A549 (cell line): ENCODE measurements at regions not wholly inside any gene's neighbourhood (a gene's known extent, or its start where the extent isn't known, plus 50 kb on each side); places are given as distances from the start of the nearest gene placed in this dataset.

Experiments used
- ATAC-seq, 2 experiments: fragments of 200-7000 bp in 1 of 2; fragments of >200 bp in 1 of 2; cut with Nextera tagmentation in 1 of 2; cut with Tn5 transposase in 1 of 2; 3 replicates each; pipeline versions ENCODE4 v1.8.0 to v1.9.1; 2018 to 2020; ENCODE audit warnings: mild to moderate bottlenecking in 1 of 2, moderate library complexity in 1 of 2
- CTCF ChIA-PET: fragments of 300-600 bp; sonication (Branson Sonifier 250); formaldehyde crosslinking; extraction: SDS; loops from one replicate; lab custom pipeline; 2021; ENCODE audit warnings: antibody characterized with exemption, inconsistent platforms; lab: Yijun Ruan, JAX
- POLR2A ChIA-PET: fragments of 350-600 bp; formaldehyde crosslinking; extraction: SDS; loops from one replicate; lab custom pipeline; 2021; ENCODE audit warnings: antibody characterized with exemption, inconsistent platforms; lab: Yijun Ruan, JAX
- DNase-seq, 2 experiments: peaks; one replicate each; pipeline versions ENCODE4 v3.0.0 to v3.0.0-alpha.2; 2011 to 2016; ENCODE audit warnings: low read depth in 1 of 2, low spot score in 1 of 2
- FAIRE-seq: peaks from 2 replicates; lab custom pipeline; 2011; peaks lifted over from hg19 to GRCh38; lab: Jason Lieb, UNC
- H3K27ac ChIP-seq, 2 experiments: fragments of >200 bp; sonication (Bioruptor Twin); formaldehyde crosslinking; 3 replicates each; pipeline ENCODE4 v1.5.1; 2016 to 2017
- H3K4me1 ChIP-seq: fragments of >200 bp; sonication (Bioruptor Twin); formaldehyde crosslinking; 3 replicates; pipeline ENCODE4 v1.6.1; 2016
- H3K4me2 ChIP-seq: fragments of >200 bp; sonication (Bioruptor Twin); formaldehyde crosslinking; 3 replicates; pipeline ENCODE4 v1.6.1; 2016
- H3K4me3 ChIP-seq: fragments of >200 bp; sonication (Bioruptor Twin); formaldehyde crosslinking; 3 replicates; pipeline ENCODE4 v1.5.1; 2016
- H3K9me3 ChIP-seq: fragments of >200 bp; sonication (Bioruptor Twin); formaldehyde crosslinking; 3 replicates; pipeline ENCODE4 v1.6.1; 2016
- CBX2 ChIP-seq: fragments of 200-600 bp; sonication (generic); IDR thresholded peaks from 2 replicates; pipeline ENCODE4 v1.6.1; 2016; ENCODE audit warnings: low read depth, mild to moderate bottlenecking, borderline replicate concordance
- CEBPB ChIP-seq, 2 experiments: fragments of >200 bp in 1 of 2; sonication (Bioruptor Twin) in 1 of 2; formaldehyde crosslinking in 1 of 2; IDR thresholded peaks; 2 replicates each; pipeline ENCODE4 v1.6.1; 2012 to 2016
- CHD2 ChIP-seq: fragments of 150-350 bp; IDR thresholded peaks from 2 replicates; pipeline ENCODE4 v1.6.1; 2014; ENCODE audit warnings: low read length; ENCODE audit not compliant: partially characterized antibody
- EHF ChIP-seq: fragments of 250-450 bp; sonication (Bioruptor Pico); IDR thresholded peaks from 2 replicates; pipeline ENCODE4 v1.5.0; 2020; ENCODE audit warnings: mild to moderate bottlenecking
- EHMT2 ChIP-seq: fragments of 200-600 bp; sonication (generic); IDR thresholded peaks from 2 replicates; pipeline ENCODE4 v1.6.1; 2016; ENCODE audit warnings: antibody characterized with exemption, low read depth, mild to moderate bottlenecking, moderate library complexity
- EP300 ChIP-seq, 2 experiments: fragments of >200 bp; sonication (Bioruptor Twin); formaldehyde crosslinking; IDR thresholded peaks; 2 replicates in 1 of 2; 3 replicates in 1 of 2; pipeline ENCODE4 v1.6.1; 2016 to 2017
- FOSL2 ChIP-seq, 2 experiments: fragments of 450-650 bp in 1 of 2; fragments of >200 bp in 1 of 2; sonication (Bioruptor Twin) in 1 of 2; formaldehyde crosslinking; IDR thresholded peaks; 2 replicates each; pipeline versions ENCODE4 v1.5.0 to v1.6.1; 2016 to 2020; ENCODE audit warnings: mild to moderate bottlenecking in 1 of 2, moderate library complexity in 1 of 2
- GATA3 ChIP-seq: IDR thresholded peaks from 2 replicates; pipeline ENCODE4 v1.6.1; 2012; ENCODE audit warnings: borderline replicate concordance
- HDAC2 ChIP-seq: fragments of 200-600 bp; sonication (generic); IDR thresholded peaks from 2 replicates; pipeline ENCODE4 v1.6.1; 2016
- HOXA7 ChIP-seq: fragments of 250-450 bp; sonication (Bioruptor Pico); IDR thresholded peaks from 2 replicates; pipeline ENCODE4 v1.5.0; 2020; ENCODE audit warnings: mild to moderate bottlenecking, moderate library complexity
- HOXB13 ChIP-seq: fragments of 250-450 bp; sonication (Bioruptor Pico); IDR thresholded peaks from 2 replicates; pipeline ENCODE4 v1.5.0; 2020; ENCODE audit warnings: low read depth, mild to moderate bottlenecking, moderate library complexity
- JUN ChIP-seq, 2 experiments: fragments of >200 bp; sonication (Bioruptor Twin); formaldehyde crosslinking; IDR thresholded peaks; 2 replicates in 1 of 2; 3 replicates in 1 of 2; pipeline ENCODE4 v1.6.1; 2016 to 2017
- MAZ ChIP-seq: fragments of 150-350 bp; IDR thresholded peaks from 2 replicates; pipeline ENCODE4 v1.6.1; 2014; ENCODE audit warnings: antibody characterized with exemption, low read depth, low read length, borderline replicate concordance
- NR3C1 ChIP-seq: fragments of >200 bp; sonication (Bioruptor Twin); formaldehyde crosslinking; IDR thresholded peaks from 3 replicates; pipeline ENCODE4 v1.6.1; 2017
- PHF8 ChIP-seq: fragments of 200-600 bp; sonication (generic); IDR thresholded peaks from 2 replicates; pipeline ENCODE4 v1.6.1; 2016; ENCODE audit warnings: low read depth, mild to moderate bottlenecking, antibody characterized with exemption, moderate library complexity, borderline replicate concordance
- POLR2A ChIP-seq: IDR thresholded peaks from 2 replicates; pipeline ENCODE4 v1.6.1; 2012; ENCODE audit warnings: mild to moderate bottlenecking, low read length
- RAD21 ChIP-seq, 2 experiments: fragments of >200 bp in 1 of 2; sonication (Bioruptor Twin) in 1 of 2; formaldehyde crosslinking in 1 of 2; IDR thresholded peaks in 1 of 2; conservative IDR thresholded peaks in 1 of 2; 2 replicates in 1 of 2; 3 replicates in 1 of 2; pipeline ENCODE4 v1.6.1; 2012 to 2018; ENCODE audit warnings: inconsistent platforms in 1 of 2
- RARB ChIP-seq: fragments of 250-450 bp; sonication (Bioruptor Pico); IDR thresholded peaks from 2 replicates; pipeline ENCODE4 v1.8.0; 2021; ENCODE audit warnings: mild to moderate bottlenecking, moderate library complexity
- SMC3 ChIP-seq: fragments of >200 bp; sonication (Bioruptor Twin); formaldehyde crosslinking; IDR thresholded peaks from 3 replicates; pipeline ENCODE4 v1.6.1; 2018; ENCODE audit warnings: inconsistent platforms
- SREBF2 ChIP-seq: fragments of 450-650 bp; IDR thresholded peaks from 2 replicates; pipeline ENCODE4 v1.6.1; 2014; ENCODE audit warnings: mild to moderate bottlenecking, moderate library complexity
- TFCP2L1 ChIP-seq: fragments of 250-450 bp; sonication (Bioruptor Pico); IDR thresholded peaks from 2 replicates; pipeline ENCODE4 v1.5.0; 2021; ENCODE audit warnings: mild to moderate bottlenecking
- TP53 ChIP-seq: fragments of 250-450 bp; sonication (Bioruptor Pico); IDR thresholded peaks from 2 replicates; pipeline ENCODE4 v1.5.0; 2021; ENCODE audit warnings: mild to moderate bottlenecking, moderate library complexity
- ZC3H11A ChIP-seq: fragments of 450-650 bp; IDR thresholded peaks from 2 replicates; pipeline ENCODE4 v1.6.1; 2014; ENCODE audit warnings: antibody characterized with exemption, mild to moderate bottlenecking
- ZFP36 ChIP-seq: fragments of 450-650 bp; IDR thresholded peaks from 2 replicates; pipeline ENCODE4 v1.6.1; 2014; ENCODE audit warnings: borderline replicate concordance; ENCODE audit not compliant: partially characterized antibody
- ZSCAN20 ChIP-seq: fragments of 250-450 bp; sonication (Bioruptor Pico); IDR thresholded peaks from 2 replicates; pipeline ENCODE4 v1.8.0; 2022; ENCODE audit warnings: mild to moderate bottlenecking, moderate library complexity
- WGBS: methylation state at CpG from one replicate; pipeline ENCODE4 v1.1.6; 2017; ENCODE audit errors: missing lambda C conversion rate; 5-methylcytosine and 5-hydroxymethylcytosine counted together
- TF ChIP-seq, protein P1 (sequence below): fragments of 450-650 bp; IDR thresholded peaks from 2 replicates; pipeline ENCODE4 v1.6.1; 2014; ENCODE audit warnings: antibody characterized with exemption
- TF ChIP-seq, protein P2 (sequence below): fragments of 250-450 bp; sonication (Bioruptor Pico); IDR thresholded peaks from 2 replicates; pipeline ENCODE4 v1.5.0; 2020; ENCODE audit warnings: low read depth, mild to moderate bottlenecking, moderate library complexity
- TF ChIP-seq, protein P3 (sequence below): IDR thresholded peaks from 2 replicates; pipeline ENCODE4 v1.6.1; 2012

DNA sequence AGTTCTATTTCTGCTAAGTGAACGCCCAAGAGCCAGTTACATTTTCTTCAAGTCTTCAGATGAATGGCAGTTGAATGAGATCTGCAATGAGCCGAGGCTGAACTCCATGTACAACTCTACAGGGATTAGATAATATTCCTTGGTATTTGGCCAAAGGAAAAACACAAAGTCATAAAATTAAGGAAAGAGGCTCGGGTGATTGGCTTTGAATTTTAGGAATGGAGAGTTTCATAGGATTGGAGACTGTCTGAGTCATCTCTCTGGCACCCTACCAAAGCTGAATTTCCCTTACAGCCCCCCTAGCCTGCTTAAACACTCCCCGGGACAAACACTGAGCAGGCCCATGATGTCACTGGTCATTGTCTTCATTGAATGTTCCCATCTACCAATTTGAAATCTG lies 188.0 kb upstream of the C1QTNF7 start:
- no peaks in the 10 kb centered on the region for H3K9me3 ChIP-seq
- DNase-seq, result no peak
- H3K4me2 ChIP-seq, result no peak overlapping the region
- no peak overlapping the region for H3K4me3 ChIP-seq
- no peak for ATAC-seq
- ChIA-PET CTCF (interaction anchor here (5.5 kb wide), 1 partner anchor 217 kb away, joined by 56 read pairs; no protein-coding TSS in a partner anchor), POLR2A (no interaction called here)
- TF ChIP-seq NR3C1 (no peak), HOXB13 (CRISPR knock-in tag) (no peak), CBX2 (no peak), JUN (IDR thresholded peaks at IDR 0.05) (no peak), MAZ (no peak), SREBF2 (no peak), HDAC2 (no peak), CHD2 (no peak), ZC3H11A (no peak)
- TF ChIP-seq, protein P1, sequence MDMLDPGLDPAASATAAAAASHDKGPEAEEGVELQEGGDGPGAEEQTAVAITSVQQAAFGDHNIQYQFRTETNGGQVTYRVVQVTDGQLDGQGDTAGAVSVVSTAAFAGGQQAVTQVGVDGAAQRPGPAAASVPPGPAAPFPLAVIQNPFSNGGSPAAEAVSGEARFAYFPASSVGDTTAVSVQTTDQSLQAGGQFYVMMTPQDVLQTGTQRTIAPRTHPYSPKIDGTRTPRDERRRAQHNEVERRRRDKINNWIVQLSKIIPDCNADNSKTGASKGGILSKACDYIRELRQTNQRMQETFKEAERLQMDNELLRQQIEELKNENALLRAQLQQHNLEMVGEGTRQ, result no peak
- TF ChIP-seq, protein P2, sequence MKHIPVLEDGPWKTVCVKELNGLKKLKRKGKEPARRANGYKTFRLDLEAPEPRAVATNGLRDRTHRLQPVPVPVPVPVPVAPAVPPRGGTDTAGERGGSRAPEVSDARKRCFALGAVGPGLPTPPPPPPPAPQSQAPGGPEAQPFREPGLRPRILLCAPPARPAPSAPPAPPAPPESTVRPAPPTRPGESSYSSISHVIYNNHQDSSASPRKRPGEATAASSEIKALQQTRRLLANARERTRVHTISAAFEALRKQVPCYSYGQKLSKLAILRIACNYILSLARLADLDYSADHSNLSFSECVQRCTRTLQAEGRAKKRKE (CRISPR knock-in tag), result no peak
- TF ChIP-seq, protein P3, sequence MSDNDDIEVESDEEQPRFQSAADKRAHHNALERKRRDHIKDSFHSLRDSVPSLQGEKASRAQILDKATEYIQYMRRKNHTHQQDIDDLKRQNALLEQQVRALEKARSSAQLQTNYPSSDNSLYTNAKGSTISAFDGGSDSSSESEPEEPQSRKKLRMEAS, result no peak
- TF ChIP-seq, all 56 proteins: peak for 0
- WGBS, result 46% methylated on average over 4 of the region's 4 CpGs
- H3K27ac ChIP-seq, result no peak overlapping the region
- FAIRE-seq, result no peak
- H3K4me1 ChIP-seq, result no peaks in the 10 kb centered on the region

DNA sequence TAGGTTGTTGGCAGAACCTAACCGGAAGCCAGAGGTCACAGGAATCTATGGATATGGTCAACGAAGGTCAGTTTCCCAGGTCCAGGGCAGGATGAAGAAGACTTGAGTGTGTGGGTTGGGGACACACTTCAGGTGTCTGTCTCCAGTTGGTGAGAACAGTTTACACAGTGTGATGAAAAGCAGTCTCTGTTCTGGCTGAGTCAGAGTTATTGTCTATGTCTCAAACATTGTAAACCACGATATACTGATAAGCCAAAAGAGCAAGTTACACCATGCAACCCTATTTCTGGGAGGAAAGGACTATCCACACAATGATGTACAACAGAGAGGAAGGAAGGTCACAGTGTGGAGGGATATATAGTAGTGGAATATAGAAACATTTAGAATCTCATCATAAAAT lies 187.1 kb upstream of the C1QTNF7 start:
- no peak overlapping the region for H3K4me2 ChIP-seq
- TF ChIP-seq ZSCAN20 (CRISPR knock-in tag) (no peak), HOXA7 (CRISPR knock-in tag) (no peak), ZFP36 (no peak), EHMT2 (no peak), CEBPB (IDR thresholded peaks at IDR 0.05) (no peak), MAZ (no peak), GATA3 (no peak), POLR2A (no peak), EP300 (IDR thresholded peaks at IDR 0.05) (no peak), SREBF2 (no peak), TP53 (CRISPR knock-in tag) (no peak), CHD2 (no peak), ZC3H11A (no peak), FOSL2 (IDR thresholded peaks at IDR 0.05) (no peak), FOSL2 (CRISPR knock-in tag; IDR thresholded peaks at IDR 0.05) (no peak), RARB (CRISPR knock-in tag) (no peak), JUN (IDR thresholded peaks at IDR 0.05) (no peak), EHF (CRISPR knock-in tag) (no peak), SMC3 (no peak)
- WGBS, result 36% methylated on average over 3 of the region's 3 CpGs
- no peaks in the 10 kb centered on the region for H3K4me1 ChIP-seq
- FAIRE-seq (no peak), ATAC-seq (no peak), DNase-seq (no peak)
- POLR2A ChIA-PET, result no interaction called here
- no peak overlapping the region for H3K27ac ChIP-seq
- CTCF ChIA-PET, result interaction anchor here (1.8 kb wide), 1 partner anchor 9 kb away, joined by 4 read pairs; no protein-coding TSS in a partner anchor
- no peaks in the 10 kb centered on the region for H3K9me3 ChIP-seq
- H3K4me3 ChIP-seq, result no peak overlapping the region

DNA sequence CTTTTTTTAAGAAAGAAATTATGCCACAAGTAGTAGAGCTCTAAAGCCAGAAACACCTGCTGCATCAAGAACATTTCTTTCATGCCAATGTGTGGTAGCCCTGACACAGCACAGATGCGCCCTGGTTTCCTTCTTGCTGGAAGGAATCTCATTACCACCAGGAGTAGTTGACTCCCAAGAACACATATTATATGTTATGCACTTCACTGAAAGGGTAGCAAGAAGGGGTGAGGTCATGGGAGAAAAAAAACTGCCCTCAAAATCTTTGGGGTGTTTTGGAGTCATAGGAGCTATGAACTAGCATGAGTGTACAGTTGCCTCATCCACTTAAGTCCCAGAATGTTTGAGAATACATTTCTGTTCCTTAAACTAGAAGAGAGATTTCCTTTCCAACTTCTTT lies 185.8 kb upstream of the C1QTNF7 start:
- FAIRE-seq (no peak), DNase-seq (no peak), ATAC-seq (no peak)
- POLR2A ChIA-PET, result no interaction called here
- TF ChIP-seq RAD21 (conservative IDR thresholded peaks at IDR 0.05 in 1 of 2, IDR thresholded peaks at IDR 0.05 in 1 of 2) (no peak), TFCP2L1 (CRISPR knock-in tag) (no peak), ZFP36 (no peak), TP53 (CRISPR knock-in tag) (no peak), PHF8 (no peak)
- no peak overlapping the region for H3K4me3 ChIP-seq
- no peaks in the 10 kb centered on the region for H3K4me1 ChIP-seq
- CTCF ChIA-PET, result interaction anchor here (0.9 to 1.8 kb wide), 3 partner anchors 11 to 217 kb away, joined by 3 to 4 read pairs (median 4); no protein-coding TSS in a partner anchor
- H3K4me2 ChIP-seq, result no peak overlapping the region
- no peaks in the 10 kb centered on the region for H3K9me3 ChIP-seq
- 94% methylated on average over 1 of the region's 1 CpG for WGBS
- no peak overlapping the region for H3K27ac ChIP-seq
